MCF 10A (cell line): ENCODE measurements at regions not wholly inside any gene's neighbourhood (a gene's known extent, or its start where the extent isn't known, plus 50 kb on each side); places are given as distances from the start of the nearest gene placed in this dataset.
"Not testable (repeated sequence)": the region's sequence is repeated elsewhere in the genome, so short reads cannot be mapped to it uniquely, and the experiment has no call there.

Experiments
- BruUV-seq: library from RNA; stranded (reverse); fragments of 400-500 nt; replicated peaks from 2 replicates; lab custom pipeline; 2021; lab: Mats Ljungman, UMichigan
- CTCF ChIA-PET: fragments of 300-600 bp; sonication (Branson Sonifier 250); formaldehyde crosslinking; extraction: SDS; loops from one replicate; lab custom pipeline; 2021; ENCODE audit warnings: antibody characterized with exemption, inconsistent platforms; lab: Yijun Ruan, JAX
- POLR2A ChIA-PET: fragments of 300-600, 350-650 bp; sonication (Branson Sonifier 250); formaldehyde crosslinking; extraction: SDS; loops from one replicate; lab custom pipeline; 2020; ENCODE audit warnings: antibody characterized with exemption, inconsistent platforms; lab: Yijun Ruan, JAX
- DNase-seq: peaks from one replicate; pipeline ENCODE4 v3.0.0-alpha.2; 2018; ENCODE audit not compliant: unreplicated experiment
- H3K27ac Mint-ChIP-seq: one replicate; pipeline ENCODE4 v1.8.0; 2022; ENCODE audit warnings: mild to moderate bottlenecking, low read depth, mixed read lengths; ENCODE audit not compliant: unreplicated experiment
- H3K27me3 Mint-ChIP-seq: one replicate; pipeline ENCODE4 v1.8.0; 2022; ENCODE audit warnings: mixed read lengths; ENCODE audit not compliant: insufficient read depth, unreplicated experiment
- H3K36me3 Mint-ChIP-seq: one replicate; pipeline ENCODE4 v1.8.0; 2022; ENCODE audit warnings: mild to moderate bottlenecking, moderate library complexity, mixed read lengths; ENCODE audit not compliant: insufficient read depth, unreplicated experiment
- H3K4me1 Mint-ChIP-seq: one replicate; pipeline ENCODE4 v1.8.0; 2022; ENCODE audit warnings: mixed read lengths; ENCODE audit not compliant: insufficient read depth, unreplicated experiment
- H3K4me3 Mint-ChIP-seq: one replicate; pipeline ENCODE4 v1.8.0; 2022; ENCODE audit warnings: mild to moderate bottlenecking, moderate library complexity, mixed read lengths; ENCODE audit not compliant: unreplicated experiment
- H3K9me3 Mint-ChIP-seq: one replicate; pipeline ENCODE4 v1.8.0; 2022; ENCODE audit warnings: mixed read lengths; ENCODE audit not compliant: unreplicated experiment
- CTCF ChIP-seq: fragments of 200-600 bp; IDR thresholded peaks from one replicate; pipeline ENCODE4 v1.8.0; 2022; ENCODE audit warnings: antibody characterized with exemption, mild to moderate bottlenecking; ENCODE audit not compliant: unreplicated experiment
- intact Hi-C: fragments of 100-400 bp; cut with micrococcal nuclease; formaldehyde crosslinking; loops from 2 replicates; pipeline ENCODE4 v1.14.1; 2022

GRCh38 chr1:117314951-117315350 lies 52.3 kb upstream of the MAN1A2 start:
- BruUV-seq, POLR2A ChIA-PET, H3K4me3 Mint-ChIP-seq, H3K27me3 Mint-ChIP-seq, H3K27ac Mint-ChIP-seq, H3K9me3 Mint-ChIP-seq, H3K4me1 Mint-ChIP-seq, H3K36me3 Mint-ChIP-seq, DNase-seq, CTCF ChIA-PET: not testable (repeated sequence)
- intact Hi-C loops = loop anchor here (5.0 kb wide), 1 partner anchor 52 kb away; the partner anchor contains the start of gene MAN1A2

DNA sequence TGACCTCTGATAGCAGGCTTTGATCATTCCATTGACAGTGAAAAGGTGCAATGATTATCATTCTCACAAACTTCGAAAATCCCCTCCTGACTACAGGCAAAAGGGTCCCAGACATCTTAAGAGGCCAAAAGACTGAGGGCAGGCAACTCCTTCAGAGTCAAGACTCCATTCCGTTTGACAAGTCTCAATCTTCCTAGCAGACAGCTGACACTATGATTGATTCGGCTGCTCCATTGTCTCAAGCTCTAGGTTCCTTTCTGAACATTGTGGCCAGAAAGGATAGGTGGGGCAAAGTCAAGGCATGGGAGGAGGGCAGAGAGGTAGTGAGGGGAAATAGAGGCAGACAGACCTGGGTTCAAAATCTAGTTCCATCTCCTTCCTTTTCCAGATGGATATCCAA lies 53.7 kb upstream of the MAN1A2 start:
- POLR2A ChIA-PET = no interaction called here
- intact Hi-C loops = loop anchor here (5.0 kb wide), 1 partner anchor 54 kb away; the partner anchor contains the start of gene MAN1A2
- Mint-ChIP-seq H3K4me1 (no peaks in the 10 kb centered on the region), H3K27ac (no peak overlapping the region), H3K9me3 (no peaks in the 10 kb centered on the region), H3K27me3 (no peaks in the 10 kb centered on the region), H3K4me3 (no peak overlapping the region), H3K36me3 (no peaks in the 10 kb centered on the region)
- CTCF ChIA-PET = interaction anchor here (0.6 to 1.3 kb wide), 2 partner anchors 28 to 142 kb away, joined by 3 to 4 read pairs; no protein-coding TSS in a partner anchor
- DNase-seq = no peak
- no peak for TF ChIP-seq CTCF
- BruUV-seq = no TSS peak

DNA sequence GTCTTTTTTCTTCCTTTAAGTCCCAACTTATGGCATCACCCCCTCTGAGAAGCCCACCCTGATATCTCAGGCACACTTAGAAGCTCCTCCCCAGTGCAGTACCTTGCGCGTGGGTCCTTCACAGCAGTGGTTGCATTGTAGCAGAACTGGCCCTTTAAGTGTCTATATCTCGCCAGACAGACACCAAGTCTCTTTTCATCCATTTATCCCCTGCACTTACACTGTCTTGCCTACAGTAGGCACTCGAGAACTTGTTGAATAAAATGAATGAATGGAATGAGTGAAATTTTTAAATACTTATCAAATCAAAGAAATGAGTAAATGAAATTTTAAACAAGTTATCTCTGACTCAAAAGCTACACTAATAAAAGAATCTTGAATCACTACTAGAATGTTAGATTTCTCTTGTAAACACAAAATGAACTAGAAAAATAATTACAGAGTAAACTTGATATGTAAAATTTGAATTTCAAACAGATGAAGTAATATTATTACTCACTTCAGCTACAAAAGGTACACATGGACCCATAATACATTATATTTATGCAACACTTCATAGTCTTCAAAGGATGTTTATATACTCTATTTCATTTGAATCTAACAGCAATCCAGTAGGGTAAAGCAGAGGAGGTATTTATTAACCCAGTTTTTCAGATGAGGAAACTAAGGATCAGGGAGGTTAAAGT lies 54.7 kb upstream of the MAN1A2 start:
- Mint-ChIP-seq H3K27ac (no peak overlapping the region), H3K4me1 (no peaks in the 10 kb centered on the region), H3K9me3 (no peaks in the 10 kb centered on the region), H3K36me3 (no peaks in the 10 kb centered on the region), H3K4me3 (no peak overlapping the region), H3K27me3 (no peaks in the 10 kb centered on the region)
- ChIA-PET CTCF (interaction anchor here (0.6 to 1.4 kb wide), 7 partner anchors 13 to 50 kb away, joined by 3 to 4 read pairs (median 3); no protein-coding TSS in a partner anchor), POLR2A (no interaction called here)
- peak; percentile 49 for TF ChIP-seq CTCF
- intact Hi-C loops = loop anchor here (5.0 kb wide), 1 partner anchor 55 kb away; the partner anchor contains the start of gene MAN1A2
- no TSS peak for BruUV-seq
- DNase-seq = peak; percentile 62

DNA sequence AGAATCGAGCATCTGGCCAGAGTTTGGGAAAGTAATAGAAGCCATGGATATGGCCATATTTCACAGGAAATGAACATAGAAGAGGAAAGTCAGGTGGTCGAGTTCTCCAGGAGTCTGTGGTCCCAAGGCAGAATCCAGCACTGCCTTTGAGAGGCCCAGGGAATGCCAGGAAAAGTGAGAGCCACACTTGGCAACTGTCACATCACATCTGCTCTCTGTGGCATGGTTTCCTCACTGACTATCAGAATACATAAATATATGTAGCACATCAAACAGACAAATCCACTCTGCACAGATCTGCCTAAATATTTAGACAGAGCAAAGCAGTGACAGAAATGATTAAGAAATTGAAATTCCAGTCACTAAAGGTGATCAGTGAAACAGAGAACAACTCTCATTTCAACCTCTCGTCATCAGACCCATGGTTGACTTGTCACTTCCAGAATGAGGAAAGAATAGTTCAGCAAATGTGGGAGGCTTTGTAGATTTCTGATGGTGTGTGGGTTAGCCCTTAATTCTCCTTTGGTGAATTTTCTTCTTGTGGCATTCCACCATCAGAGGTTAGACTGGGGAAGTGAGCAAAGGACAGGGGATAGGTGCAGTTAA lies 58.8 kb upstream of the MAN1A2 start:
- no peaks in the 10 kb centered on the region for H3K9me3 Mint-ChIP-seq
- no peaks in the 10 kb centered on the region for H3K27me3 Mint-ChIP-seq
- DNase-seq = no peak
- intact Hi-C loops = no loop called here
- H3K36me3 Mint-ChIP-seq = no peaks in the 10 kb centered on the region
- H3K27ac Mint-ChIP-seq = no peak overlapping the region
- ChIA-PET CTCF (interaction anchor here (1.6 kb wide), 1 partner anchor 23 kb away, joined by 4 read pairs; no protein-coding TSS in a partner anchor), POLR2A (no interaction called here)
- no peak for TF ChIP-seq CTCF
- H3K4me1 Mint-ChIP-seq = no peaks in the 10 kb centered on the region
- H3K4me3 Mint-ChIP-seq = no peak overlapping the region
- BruUV-seq = no TSS peak
